ENCODE measurements at regions not wholly inside any gene's neighbourhood (a gene's known extent, or its start where the extent isn't known, plus 50 kb on each side); places are given as distances from the start of the nearest gene placed in this dataset.
A peak's percentile ranks its signal among the peaks of the same experiment; 100 is the strongest.
"Not testable (repeated sequence)": the region's sequence is repeated elsewhere in the genome, so short reads cannot be mapped to it uniquely, and the experiment has no call there.

DNA sequence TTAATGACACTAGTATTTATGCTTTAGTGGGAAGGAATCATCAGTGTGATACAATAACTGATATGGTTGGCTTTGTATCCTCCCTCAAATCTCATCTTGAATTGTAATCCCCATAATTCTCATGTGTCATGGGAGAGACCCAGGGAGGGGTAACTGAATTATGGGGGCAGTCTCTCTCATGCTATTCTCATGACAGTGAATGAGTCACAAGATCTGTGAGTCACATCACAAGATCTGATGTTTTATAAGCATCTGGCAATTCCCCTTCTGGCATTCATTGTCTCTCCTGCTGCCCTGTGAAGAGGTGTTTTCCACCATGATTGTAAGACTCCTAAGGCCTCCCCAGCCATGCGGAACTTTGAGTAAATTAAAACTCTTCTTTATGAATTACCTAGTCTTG lies 1760.3 kb downstream of the NCAM2 start:
- no peak for DNase-seq (ENCODE audit: low spot score)

DNA sequence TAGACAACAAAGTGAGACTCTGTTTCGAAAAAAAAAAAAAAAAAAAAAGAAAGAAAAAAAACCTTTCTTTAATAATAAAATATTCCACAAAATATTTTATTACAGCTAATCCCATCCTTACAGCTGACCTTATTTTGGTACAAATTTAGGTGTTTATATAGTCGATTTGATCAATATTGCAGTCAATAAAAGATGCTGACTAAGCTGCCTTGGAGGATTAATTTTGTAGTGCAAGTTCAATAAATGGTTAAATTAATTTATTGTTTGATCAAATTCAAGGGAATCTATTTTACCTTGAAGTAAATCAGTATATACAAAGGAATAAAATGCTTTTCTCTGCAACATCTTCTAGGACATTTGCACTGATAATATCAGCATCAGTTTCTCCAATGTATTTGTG lies 1764.3 kb downstream of the NCAM2 start:
- no peak for DNase-seq (ENCODE audit: low spot score)

DNA sequence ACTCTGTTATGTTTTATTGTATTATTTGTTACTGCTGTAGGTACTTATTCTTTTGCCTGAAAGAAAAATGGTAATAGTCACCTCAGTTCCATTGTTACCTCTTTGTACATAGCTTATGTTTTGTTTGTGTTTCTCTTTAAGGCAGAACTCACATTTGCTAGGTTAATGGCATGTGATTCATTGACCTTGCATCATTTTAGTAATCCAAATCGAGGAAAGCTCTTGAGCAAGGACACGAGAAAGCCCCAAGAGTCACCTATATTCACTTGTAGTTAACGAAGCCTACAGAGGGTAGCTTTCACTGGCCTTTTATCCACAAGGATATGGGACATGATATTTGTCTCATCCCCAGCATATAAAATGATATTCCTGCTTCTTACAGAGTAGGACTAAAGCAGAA lies 1765.2 kb downstream of the NCAM2 start:
- no peak for DNase-seq (ENCODE audit: low spot score)

DNA sequence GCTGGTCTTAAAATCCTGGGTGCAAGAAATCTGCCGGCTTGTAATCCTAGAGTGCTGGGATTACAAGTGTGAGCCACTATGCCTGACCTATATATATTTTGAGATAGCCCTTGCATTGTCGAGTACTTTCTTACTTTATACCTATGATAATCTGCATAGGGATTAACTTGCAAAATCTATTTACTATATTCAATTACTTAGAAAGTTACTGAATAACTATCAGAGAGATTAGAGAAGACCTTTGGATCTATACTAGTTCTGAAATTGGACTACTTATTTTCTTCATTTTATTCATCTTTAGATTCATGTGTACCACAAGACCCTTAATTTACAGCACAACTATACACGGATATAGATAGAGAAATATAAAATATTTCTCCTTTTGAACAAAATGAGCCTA lies 1766.0 kb downstream of the NCAM2 start:
- DNase-seq (ENCODE audit: low spot score), result no peak

DNA sequence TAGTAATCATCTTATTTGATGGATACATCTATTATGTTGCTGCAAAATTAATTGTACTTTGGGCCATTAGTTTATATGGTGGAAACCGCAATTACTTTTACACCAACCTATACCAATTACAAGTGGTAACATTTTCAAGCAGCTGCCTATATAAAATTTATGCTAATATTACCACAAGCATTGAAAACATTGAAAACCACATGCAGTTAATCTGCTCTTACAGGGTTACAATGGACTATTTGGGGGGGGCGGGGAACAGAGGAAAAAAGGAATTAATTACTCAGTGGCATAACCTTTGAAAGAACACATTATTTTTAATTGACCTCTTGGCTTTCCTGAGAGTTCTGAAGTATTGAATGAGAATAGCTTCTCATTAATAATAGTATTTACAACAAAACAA lies 1793.2 kb downstream of the NCAM2 start:
- no peak for DNase-seq (ENCODE audit: low spot score)

DNA sequence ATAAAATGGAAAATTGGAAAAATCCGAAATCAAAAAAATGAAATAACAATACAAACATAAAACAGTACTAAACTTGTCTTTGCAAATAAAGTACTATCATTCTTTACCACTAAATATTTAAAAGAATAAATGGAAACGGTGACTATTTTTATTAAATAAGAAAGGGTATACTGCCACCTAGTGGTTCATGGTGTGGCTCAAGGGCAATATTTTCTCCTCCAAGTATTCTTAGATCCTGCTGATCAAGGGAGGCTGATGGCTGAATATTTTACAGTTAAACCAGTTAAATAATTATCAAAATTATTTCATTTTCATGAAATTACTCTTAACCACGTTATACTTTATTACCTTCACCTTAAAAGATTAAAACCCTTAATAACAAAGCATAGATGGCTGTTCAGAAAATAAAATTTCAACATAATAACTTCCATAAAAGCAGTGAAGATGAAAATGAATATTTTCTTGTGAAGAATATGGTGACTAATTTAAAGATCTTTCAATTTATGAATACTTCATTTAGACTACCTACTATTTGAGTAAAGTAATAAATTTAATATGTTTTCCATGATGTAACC lies 1793.9 kb downstream of the NCAM2 start:
- DNase-seq (ENCODE audit: low spot score), result peak; percentile 77

DNA sequence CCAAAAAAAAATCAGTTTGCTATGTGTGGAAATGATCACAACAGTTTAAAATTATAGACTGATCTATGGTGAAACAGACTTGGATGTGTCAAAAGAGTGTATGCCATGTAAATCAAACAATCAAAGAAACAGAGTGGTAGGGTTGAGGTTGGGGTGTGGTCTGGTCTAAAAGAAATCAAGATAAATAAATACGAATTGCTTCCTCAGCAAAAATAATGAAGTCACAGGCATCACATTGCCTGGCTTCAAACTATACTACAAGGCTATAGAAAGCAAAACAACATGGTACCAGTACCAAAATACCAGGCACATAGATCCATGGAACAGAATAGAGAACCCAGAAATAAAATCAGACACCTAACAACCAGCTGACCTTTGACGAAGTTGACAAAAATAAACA lies 1796.9 kb downstream of the NCAM2 start:
- DNase-seq (ENCODE audit: low spot score), result no peak

DNA sequence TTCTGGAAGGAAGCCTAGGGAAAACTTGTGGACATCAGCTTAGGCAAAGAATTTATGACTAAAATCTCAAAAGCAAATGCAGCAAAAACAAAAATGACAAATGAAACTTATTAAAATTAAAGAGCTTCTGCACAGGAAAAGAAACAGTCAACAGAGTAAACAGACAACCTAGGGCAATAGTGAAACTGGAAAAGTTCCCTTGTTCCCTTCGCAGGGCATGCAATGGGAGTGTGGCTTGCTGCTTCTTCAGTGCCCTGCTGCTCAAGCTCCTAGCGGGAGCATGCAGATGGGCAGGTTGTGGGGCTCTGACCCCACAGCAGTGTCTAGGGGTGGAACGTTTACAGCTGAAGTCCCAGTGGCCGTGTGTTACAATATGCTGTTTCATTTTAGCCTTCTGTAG lies 1797.4 kb downstream of the NCAM2 start:
- DNase-seq (ENCODE audit: low spot score), result no peak

DNA sequence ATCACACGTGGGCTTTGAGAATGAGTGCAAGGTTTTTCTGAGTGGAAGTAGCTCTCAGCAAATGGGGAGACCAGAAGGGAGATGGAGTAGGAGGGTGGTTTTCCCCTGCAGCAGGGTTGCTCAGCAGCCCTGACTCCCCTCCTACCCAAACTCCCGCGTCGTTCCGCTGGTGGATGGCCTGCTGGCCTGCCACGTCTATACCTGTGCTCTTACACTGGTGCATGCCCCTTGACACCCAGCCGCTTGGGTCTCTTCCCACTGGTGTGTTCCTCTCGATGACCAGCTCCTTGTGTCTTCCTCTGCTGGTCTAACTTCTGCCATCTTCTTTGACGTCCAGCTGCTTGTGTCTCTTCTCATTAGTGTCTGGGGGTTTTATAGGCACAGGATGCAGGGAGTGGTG lies 1797.9 kb downstream of the NCAM2 start:
- DNase-seq (ENCODE audit: low spot score), result no peak

DNA sequence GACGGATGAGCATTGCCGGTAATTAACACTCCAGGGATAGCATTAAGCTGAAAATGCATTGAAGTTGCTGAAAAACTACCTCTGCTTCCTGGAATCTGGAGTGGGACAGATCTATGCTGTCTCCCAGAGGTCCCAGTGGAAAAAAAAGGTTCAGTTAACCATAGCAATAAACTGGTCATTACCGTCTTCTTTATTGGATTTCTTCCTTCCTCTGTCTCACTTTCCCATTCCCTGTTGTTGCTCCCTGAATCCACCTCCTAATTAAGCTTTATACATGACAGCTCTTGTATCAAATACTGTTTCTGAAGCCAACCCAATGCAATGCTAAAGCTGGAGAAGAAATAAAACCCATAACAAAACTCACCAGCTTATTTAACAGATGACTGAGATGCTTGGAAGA lies 1805.9 kb downstream of the NCAM2 start:
- DNase-seq (ENCODE audit: low spot score), result no peak

DNA sequence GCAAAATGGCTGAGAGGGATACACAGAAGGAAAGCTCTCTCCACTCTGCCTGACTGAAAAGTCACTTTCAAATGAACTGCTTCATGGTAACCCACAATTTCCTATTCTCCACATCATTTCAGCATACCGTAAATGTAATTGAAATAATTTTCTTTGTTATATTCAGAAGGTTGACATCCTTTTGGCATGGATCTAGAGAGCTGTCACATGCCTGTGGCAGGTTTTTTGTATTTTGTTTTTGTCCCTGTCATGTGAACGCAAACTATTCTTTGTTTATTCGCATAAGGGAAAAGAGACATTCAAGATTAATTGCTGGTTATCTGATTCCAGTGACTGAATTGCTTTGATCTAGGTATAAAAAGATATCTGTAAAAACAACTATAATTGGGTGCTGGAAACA lies 1808.1 kb downstream of the NCAM2 start:
- DNase-seq (ENCODE audit: low spot score), result no peak

DNA sequence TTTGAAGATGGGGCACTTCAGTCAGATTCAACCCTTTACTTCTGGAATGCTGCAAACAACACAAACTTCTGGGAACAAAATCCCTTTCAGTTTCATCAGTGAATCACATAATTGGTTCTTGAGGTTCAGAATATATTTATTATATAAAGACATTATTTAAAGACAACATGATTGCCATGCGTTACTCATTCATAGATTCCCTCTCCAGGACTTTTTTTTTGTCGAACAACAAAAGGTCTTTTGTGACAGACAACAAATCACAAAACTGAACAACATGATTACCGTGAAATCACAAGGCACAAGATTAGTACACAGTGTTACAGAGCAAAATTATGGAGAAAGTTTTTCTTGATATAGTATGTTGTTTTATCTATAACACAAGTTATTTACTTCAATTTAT lies 1815.0 kb downstream of the NCAM2 start:
- no peak for DNase-seq (ENCODE audit: low spot score)

DNA sequence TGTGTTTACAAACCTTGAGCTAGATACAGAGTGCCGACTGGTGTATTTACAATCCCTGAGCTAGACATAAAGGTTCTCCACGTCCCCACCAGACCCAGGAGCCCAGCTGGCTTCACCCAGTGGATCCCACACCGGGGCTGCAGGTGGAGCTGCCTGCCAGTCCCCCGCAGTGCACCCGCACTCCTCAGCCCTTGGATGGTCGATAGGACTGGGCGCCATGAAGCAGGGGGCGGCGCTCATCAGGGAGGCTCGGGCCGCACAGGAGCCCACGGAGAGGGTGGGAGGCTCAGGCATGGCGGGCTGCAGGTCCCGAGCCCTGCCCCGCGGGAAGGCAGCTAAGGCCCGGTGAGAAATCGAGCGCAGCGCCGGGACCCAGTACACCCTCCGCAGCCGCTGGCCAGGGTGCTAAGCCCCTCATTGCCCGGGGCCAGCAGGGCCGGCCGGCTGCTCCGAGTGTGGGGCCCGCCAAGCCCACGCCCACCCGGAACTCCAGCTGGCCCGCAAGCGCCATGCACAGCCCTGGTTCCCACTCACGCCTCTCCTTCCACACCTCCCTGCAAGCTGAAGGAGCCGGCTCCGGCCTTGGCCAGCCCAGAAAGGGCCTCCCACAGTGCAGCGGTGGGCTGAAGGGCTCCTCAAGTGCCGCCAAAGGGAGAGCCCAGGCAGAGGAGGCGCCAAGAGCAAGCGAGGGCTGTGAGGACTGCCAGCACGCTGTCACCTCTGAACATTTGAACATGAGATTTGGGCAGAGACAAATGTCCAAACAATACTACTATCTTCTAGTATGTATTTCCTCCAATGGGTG lies 1820.7 kb downstream of the NCAM2 start:
- not testable (repeated sequence) for DNase-seq (ENCODE audit: low spot score)

DNA sequence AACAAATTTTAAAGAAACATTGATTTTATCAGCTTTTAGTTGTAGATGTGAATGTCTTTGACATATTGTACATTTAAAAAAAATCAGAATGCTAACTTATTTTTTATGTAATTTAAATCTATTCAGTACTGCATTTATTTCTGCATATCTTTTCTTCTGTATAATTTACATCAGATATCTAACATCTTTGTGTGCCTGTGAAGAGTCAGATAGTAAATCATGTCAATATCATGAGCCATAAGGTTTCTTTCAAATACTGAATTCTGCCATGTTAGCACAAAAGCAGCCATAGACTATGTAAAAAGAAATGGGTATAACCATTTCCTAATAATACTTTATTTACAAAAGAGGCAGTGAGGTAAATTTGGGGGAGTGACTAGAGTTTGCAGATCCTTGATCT lies 1829.2 kb downstream of the NCAM2 start:
- no peak for DNase-seq (ENCODE audit: low spot score)

DNA sequence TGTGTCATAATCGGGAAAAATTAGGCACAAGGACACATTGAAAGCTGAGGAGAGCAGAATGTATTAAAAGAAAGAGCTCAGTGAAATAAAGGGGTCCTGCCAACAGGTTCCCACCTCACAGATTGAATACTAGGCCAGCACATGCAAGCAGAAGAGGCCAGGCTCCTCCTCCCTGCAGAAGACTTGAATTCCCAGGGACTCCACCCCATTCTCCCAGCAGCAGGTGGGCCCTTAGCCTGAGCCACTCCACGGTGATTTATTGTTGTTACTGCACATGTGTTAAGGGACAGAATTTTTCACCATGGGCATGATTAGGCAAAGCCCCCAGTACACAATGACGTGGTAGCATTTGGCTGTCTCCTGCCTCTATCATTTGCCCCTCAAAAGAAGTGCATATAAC lies 1844.7 kb downstream of the NCAM2 start:
- DNase-seq (ENCODE audit: low spot score), result no peak

DNA sequence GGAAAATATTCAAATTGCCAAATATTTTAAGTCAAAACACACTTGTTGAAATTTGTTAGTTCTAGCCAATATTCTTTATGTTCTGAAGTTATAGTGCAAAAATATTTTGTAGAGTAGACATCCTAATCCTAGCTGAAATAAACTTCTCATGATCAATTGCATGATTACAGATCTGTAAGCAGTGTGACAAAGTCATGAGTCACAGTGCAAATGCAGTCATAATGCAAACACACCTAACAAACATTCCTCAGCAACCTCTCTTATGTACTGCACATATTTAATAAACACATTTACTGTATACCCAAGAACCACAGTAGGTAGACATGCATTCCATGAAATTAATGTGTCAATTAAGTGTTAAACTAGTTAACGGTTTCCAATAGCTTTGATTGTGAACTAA lies 1857.4 kb downstream of the NCAM2 start:
- DNase-seq (ENCODE audit: low spot score), result no peak

DNA sequence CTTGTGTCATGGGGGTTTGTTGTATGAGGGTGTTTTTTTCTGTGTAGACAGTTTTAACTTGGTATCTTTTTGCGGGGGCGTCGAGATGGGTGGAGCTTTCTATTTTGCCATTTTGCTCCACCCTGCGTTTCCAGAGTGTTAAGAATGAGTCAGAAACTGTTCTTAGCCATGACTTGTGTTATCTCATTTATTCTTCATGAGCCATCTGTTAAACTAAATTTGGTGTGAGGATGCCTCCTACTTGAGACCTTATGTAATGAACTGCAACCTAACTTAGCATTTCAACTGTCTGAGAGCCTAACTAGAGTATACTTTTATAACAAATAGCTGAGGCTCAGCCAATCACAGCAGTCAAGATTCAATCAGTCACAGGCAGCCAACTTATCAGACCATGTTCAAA lies 1873.5 kb downstream of the NCAM2 start:
- DNase-seq (ENCODE audit: low spot score), result no peak

DNA sequence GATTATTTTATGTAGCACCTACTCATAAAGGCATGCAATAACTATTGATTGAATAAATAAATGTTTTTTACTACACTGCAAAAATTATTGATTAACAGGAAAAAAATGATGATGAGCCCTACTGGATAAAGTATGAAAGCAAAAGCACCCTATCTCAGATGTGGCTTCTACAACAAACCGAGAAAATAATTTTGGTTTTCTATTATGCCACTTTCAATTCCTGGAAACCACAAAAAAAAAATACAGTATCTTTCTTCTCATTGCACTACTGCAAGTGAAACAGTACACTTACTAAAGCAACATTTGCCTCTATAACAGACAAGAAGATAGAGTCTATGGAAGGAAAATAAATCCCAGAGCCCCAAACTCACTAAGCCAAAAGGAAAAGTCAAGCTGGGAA lies 1882.4 kb downstream of the NCAM2 start:
- DNase-seq (ENCODE audit: low spot score), result no peak

DNA sequence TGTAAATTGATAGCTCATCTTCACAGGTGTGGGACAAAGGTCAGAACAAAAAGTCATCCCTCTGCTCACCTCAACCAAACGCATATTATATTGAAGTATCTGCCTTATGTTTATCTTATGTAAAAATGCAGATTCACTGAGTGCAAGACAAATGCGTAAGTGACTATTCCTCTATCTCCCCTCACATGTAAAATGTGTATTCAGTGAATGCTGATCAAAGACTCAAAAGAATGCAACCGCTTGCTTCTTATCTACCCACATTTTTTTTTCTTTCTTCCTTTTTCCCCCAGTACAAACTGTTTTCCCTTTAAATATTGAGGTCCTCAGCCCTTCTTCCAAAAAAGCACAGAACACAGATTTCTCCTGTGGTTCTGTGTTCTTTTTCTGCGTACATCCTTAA lies 1882.9 kb downstream of the NCAM2 start:
- DNase-seq (ENCODE audit: low spot score), result no peak

DNA sequence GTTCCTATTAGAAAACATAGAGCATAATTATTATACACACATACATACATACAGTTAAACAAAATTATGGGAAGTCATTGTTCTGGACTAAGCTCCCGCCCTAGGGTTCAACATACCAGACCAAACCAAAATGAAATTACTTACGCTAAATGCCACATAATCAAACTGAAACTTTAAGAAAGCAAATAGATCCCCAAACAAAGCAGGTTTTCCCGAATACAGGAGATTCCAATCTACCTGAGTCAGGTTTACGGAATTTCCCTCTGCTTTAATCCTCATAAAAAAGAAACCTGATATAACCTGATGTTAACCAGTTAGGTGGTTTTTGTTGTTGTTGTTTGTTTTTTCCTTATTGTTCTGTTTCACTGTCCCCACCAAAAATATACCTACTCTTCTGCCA lies 1886.9 kb downstream of the NCAM2 start:
- no peak for DNase-seq (ENCODE audit: low spot score)

DNA sequence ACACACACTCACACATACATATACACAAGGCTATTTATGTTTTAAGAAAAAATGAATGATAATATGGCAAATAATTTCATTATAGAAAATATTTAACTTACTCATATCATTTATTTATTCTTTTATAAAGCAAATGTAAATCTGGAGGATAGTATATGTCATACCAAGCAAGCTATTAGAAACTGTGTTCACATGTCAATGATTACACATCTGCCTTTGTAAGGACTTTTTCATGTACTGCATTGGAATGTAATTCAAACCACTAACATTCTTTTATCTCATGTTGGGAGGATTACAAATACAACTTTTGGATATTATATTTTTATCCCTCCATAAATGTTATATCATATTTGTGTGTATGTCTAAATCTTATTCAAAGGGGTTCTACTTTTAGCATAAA lies 1887.4 kb downstream of the NCAM2 start:
- DNase-seq (ENCODE audit: low spot score), result no peak

DNA sequence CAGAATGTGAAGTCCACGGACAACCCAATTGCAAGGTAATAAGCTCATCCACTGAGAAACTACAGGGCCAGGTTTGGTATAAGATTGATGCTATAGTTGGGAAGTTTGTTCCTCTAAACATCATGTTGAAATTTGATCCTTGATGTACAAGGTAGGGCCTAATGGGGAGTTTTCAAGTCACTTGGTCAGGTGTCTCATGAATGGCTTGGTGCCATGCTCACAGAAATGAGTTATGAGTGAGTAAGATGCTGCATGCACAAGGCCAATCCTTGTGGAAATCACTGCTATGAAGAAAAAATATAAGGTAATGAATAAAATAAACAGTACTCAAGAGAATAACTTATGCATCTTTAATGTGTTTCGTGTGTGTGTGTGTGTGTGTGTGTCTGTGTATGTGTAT lies 1891.2 kb downstream of the NCAM2 start:
- no peak for DNase-seq (ENCODE audit: low spot score)

DNA sequence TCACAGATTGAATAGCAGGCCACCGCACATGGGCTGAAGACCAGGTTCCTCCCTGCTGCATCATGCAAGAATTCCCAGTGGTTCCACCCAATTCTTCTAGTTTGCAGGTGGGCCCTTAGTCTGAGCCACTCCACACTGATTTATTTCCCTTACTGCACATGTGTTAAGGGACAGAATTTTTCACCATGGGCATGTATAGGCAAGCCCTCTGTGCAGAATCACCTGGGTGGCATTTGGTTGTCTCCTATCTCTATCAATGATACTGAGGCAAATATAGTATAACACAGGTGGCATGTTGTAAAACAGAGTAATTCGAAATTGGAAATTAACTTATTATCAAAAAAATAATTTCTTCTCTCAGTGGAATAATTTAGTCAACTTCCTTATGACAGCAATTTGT lies 1892.4 kb downstream of the NCAM2 start:
- no peak for DNase-seq (ENCODE audit: low spot score)

DNA sequence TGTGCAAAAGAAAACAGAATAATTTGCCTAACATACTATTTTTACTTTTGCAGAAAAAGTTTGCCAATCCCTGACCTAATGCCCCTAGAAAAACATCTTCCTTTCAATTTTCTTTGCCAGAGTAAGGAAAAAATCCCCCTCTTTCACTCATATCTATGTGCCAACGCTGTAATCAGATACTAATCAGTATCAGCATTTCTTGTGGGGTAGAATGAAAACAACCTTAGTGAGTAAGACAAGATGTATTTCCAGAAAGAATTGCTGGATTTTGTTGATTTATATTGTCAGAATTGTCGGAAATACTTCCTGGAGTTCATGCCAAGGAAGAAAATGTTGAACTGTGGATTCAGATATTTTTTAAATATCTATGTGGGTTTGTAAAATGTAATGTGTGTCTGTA lies 1893.8 kb downstream of the NCAM2 start:
- no peak for DNase-seq (ENCODE audit: low spot score)

Data from NAMALWA (cell line).